ENCODE measurements at regions not wholly inside any gene's neighbourhood (a gene's known extent, or its start where the extent isn't known, plus 50 kb on each side); places are given as distances from the start of the nearest gene placed in this dataset.

GRCh38 chr6:141551318-141551717, 581.4 kb upstream of the GJE1 start:
- TF ChIP-seq CTCF (IDR thresholded peaks at IDR 0.05) (no peak), EZH2 (IDR thresholded peaks at IDR 0.05) (no peak), EZH2phosphoT487 (IDR thresholded peaks at IDR 0.05) (no peak)
